GM21526 (cell line): ENCODE measurements at regions not wholly inside any gene's neighbourhood (a gene's known extent, or its start where the extent isn't known, plus 50 kb on each side); places are given as distances from the start of the nearest gene placed in this dataset.

Experiments used
- ATAC-seq: cut with Tn5 transposase; IDR thresholded peaks from one replicate; pipeline ENCODE4 v1.9.1; 2021; ENCODE audit warnings: moderate library complexity; ENCODE audit not compliant: unreplicated experiment, low FRiP score

DNA sequence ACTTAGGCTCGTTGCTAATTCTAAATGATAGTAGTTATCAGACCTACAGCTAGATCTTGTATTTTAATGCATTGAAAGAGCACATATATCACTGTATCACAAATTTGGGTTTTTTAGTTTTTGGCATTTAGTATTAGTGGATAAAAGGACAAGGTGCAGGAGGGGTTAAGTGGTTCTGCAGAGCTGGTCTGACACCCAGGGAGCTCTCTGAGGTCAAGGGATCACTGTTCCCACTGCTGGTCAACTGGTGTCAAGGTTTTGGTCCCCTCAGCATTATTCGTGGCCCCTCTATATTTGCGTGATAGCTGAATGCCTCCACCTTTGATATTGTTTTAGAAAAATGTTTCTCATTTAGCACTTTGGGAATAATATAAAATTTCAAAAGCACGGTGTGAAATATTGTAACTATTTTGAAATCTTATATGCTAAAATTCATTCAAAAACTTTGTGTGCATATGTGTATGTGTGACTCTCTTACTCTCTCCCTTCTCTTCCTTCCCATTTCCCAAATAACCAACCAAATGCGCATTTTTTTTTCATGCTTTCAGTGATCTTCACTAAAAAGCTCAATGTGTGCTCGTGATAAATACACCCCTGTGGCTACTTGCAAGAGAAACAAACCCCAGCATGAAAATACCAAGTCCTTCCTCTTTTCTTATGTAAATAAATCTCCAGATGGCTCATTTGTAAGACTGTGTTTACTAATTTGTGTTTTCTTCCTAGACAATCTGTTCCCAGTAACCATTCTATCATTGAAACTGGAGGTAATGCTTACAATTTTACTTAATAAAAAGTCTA, 309.2 kb downstream of the FGFR2 start:
- no peak for ATAC-seq

DNA sequence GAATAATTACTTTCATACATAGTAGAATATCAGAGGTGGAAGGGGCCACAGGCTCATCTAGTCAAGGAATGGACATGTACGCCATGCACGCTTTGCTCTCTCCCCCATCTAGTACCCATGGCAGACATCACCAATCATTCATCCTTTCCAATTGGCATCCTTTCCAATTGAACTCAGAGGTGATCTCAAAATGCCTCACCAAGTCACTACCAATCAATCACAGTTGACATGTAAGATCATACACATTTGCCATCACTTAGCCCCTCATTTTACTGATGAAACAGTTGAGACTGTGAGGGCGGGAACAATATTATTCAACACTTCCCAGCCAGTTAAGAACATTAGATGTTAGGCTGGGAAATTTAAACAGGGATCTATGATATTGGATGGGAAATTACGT, 308.4 kb downstream of the FGFR2 start:
- no peak for ATAC-seq

DNA sequence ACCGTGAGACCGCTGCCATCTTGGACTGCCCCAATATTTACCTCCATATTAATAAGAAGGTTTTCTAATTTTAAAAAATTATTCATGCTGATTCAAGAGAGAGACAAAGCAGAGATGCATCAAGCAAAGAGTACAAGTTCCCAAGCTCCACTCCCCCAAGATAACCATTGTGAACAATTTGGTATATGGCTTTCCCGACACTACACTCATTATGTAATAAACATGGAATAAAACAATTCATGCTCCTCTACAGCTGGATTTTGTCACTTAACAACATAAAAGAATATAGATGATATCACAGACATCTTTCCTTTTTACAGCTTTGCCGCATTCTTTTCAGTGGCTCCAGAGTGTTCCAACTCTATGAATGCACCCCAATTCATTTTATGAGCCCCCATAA, 307.6 kb downstream of the FGFR2 start:
- no peak for ATAC-seq

- ATAC-seq, result no peak
These were observed 306.9 kb downstream of the FGFR2 start for GRCh38 chr10:121291376-121291775.

- no peak for ATAC-seq
These were observed 306.4 kb downstream of the FGFR2 start for GRCh38 chr10:121291823-121292222.

DNA sequence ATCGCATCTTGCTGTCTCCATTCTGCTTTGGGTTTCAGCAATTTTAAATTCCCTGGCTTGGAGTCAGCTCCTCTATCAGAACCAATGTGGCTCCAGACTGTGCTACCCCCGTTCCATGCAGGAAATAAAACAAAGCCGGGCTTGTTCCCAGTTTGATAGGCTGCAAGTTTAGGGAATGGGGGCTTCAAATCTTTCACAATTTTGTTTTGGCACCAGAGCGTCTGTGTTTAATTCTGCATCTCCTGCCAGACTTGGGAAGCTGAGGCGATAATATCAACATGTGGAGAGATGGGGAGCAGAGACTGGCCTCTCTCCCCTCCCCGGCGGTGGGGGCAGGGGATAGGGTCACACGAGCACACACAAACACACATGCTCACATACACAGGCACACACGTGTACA, 305.9 kb downstream of the FGFR2 start:
- no peak for ATAC-seq

DNA sequence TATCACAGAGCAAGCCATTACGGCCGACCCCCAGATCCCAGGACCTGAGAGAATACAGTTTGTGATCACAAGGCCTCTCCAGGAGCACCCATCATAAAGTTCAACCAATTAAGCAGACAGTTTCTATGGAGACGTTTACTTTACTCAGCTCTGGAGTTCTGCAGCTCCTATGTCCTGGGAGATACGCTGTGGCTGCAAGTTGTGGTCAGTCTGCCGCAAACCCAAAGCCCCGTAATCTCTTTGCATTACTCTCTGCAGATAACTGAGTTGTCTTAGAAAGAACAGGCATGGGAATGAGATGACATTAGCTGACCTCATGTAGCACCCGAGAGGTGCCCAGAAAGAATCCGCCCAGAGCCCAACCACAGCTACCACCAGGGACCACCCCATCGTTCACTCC, 305.1 kb downstream of the FGFR2 start:
- ATAC-seq, result no peak

DNA sequence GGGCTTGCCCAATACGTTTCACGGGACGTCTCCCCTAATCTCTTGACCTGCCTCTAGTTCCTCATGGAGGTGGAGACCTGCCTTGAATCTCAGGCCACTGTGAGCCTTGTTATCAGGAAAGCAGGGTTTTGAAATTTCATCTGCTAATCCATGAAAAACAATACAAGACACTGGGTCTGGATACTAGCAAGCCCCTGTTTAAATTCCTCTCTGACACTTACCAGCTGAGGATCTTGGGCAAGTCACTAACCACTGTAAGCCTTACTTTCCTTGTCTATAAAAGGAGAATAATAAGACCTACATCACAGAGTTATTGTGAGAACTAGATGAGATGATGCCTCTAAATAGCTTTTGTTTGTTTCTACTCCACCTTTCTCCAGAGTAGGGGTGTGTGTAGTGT, 303.6 kb downstream of the FGFR2 start:
- ATAC-seq, result no peak

- no peak for ATAC-seq
These were observed 301.9 kb downstream of the FGFR2 start for GRCh38 chr10:121296378-121296777.

- ATAC-seq, result no peak
These were observed 301.2 kb downstream of the FGFR2 start for GRCh38 chr10:121296881-121297585.

DNA sequence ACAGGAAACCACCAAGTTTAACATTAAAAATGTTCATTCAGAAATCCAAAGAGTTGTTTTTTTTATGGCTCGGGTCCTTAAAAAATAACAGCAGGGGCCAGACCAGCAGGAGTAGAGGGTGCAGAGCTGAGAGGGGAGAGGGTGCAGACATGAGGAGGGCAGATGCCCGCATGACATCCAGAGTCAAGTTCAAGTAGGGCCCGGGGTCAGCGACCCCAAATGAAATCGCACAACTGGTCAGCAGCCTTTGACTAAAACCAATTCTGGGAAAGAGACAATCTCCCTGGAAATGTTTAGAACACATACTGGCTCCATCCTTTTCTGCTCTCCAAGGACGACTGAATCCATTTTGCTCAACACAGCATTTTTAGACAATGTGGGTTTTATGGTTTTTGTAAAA, 297.5 kb downstream of the FGFR2 start:
- no peak for ATAC-seq

- ATAC-seq, result no peak
These were observed 295.6 kb downstream of the FGFR2 start for GRCh38 chr10:121302541-121303180.

DNA sequence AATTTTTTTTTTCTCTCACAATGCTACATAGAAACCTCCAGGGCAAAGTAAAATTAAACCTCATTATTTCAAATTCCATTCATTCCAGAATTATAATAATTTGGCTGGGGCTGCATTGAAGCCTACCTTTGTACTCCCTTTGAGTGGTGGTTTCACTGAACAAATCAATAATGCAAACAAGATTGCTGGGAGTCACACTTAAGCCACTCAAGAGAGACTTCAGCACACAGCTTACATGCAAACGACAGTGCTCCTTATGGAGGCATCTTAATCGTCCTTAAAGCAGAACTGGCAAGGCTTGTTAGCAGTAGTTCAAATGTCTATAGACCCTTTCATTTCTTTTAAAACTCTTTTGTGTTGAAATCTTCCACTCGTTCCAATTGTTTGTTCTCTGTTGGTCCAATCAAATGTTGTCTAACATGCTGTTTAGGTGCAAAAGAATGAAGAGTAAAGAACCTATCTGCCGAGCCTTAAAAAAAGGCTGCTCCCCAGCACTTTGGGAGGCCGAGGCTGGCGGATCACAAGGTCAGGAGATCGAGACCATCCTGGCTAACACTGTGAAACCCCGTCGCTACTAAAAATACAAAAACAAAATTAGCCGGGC, 294.9 kb downstream of the FGFR2 start:
- ATAC-seq, result no peak

DNA sequence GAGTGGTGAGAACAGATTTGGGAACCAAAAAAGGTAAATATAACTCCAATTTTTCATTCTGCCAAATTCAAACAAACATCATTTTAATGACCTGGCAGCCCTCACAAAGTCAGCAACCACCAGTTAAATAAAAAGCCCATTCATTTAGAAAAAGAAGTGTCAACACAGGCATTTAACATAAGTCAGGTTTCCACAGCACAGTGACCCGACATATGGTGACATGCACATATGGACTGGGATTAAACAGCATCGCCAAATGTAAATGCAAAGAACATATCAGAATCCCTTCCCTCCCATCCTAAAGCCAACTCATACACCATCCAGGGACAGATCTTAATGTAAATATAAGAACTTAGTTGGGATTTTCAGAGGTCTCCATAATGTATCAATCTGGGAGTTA, 293.2 kb downstream of the FGFR2 start:
- no peak for ATAC-seq

DNA sequence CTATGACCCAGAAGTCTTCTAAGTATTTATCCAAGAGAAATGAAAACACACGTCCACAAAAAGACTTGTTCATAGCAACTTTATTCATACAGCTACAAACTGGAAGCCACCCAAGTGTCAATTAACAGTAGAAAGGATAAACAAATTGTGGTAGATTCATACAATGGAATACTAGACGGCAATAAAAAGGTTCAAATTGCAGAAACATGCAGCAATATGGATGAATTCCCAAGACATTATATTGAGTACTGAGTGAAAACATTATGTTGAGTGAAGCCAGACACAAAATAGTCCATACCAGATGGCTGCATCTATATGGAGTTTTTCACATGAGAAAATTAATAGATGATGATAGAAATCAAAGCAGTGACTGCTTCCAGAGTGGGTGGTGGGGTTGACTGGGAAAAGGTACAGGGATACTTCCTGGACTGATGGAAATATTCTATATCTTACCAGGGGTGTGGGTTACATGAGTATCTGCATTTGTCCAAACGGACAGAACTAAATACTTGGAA, 292.0 kb downstream of the FGFR2 start:
- no peak for ATAC-seq

DNA sequence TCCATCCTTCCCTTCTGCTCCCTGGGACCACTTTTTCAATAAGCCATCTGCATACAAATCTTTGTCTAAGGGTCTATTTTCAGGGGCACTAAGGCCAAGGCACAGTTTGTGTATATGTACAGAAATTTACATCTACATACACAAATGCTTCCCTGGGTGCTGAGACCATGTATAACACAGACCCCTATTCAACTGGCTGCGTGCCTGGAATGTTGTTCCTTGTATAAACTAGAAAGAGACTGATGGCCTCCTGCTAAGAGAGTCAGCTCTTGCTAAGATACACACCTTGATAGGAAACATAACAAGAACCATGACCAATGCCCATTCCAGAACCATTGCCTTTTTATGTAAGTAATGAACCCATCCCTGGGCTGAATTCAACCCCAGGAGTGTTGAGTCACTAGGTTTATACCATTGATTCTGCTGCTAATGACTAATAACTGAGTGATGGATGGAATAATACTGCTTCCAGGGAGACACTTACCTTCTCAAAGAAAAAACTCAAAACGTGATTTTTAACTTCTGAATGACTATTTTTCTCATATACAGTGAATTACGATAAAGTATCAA, 290.7 kb downstream of the FGFR2 start:
- no peak for ATAC-seq

- no peak for ATAC-seq
These were observed 290.2 kb downstream of the FGFR2 start for GRCh38 chr10:121308020-121308419.

GRCh38 chr10:121309164-121309563, 289.1 kb downstream of the FGFR2 start:
- no peak for ATAC-seq

DNA sequence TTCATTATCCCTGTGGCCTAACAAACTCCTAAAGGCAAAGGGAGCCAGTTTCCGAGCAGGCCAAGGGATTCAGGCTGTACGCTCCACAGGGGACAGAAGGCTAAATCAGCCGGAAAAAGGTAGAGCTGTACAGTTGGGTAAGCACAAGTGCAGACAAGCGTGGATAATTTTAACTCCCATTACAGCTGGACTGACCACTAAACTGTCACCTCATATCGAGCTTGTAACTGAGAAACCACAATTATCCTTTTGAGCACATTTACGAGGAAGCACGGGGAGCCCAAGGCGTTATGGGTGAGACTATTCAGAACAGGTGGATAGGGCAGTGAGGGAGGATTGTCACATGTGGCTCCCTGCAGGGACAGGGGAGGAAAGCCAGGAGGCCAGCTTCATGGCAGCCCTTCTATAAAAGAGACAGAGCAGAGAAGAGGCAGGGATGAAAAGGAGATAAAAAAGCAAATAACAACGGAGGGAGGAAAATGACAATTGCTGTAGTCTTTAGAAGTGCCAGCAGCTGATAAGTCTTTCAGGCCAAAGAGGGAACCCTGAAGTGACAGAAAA, 288.0 kb downstream of the FGFR2 start:
- no peak for ATAC-seq

DNA sequence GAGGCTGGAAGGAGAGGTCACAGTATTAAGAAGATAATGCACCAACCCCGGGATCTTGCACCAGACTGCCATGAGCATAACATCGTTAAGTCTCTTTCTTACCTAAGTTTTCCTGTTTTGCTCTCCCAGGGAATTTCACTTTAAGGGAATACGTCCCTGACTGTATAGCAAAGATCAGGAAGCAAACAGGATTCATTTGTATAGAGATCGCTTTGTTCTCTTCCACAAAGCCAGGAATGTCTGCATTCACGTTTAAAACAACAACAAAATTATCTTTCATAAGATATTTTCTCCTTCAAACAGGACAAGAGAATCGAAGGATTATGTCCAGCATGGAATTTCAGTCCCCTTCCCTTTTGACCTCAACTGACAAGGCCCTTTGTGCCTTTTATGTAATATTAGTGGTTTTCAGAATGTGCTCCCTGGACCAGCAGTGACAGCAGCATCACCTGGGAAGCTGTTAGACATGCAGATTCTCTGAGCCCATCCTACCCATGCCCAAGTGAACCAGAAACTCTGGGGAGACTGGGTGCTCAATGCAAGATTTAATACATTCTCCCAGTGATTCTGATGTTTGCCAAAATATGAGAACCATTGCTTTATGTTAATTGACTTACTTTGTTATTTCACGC, 286.3 kb downstream of the FGFR2 start:
- ATAC-seq, result no peak
